AG09319 (cell line): ENCODE measurements at regions not wholly inside any gene's neighbourhood (a gene's known extent, or its start where the extent isn't known, plus 50 kb on each side); places are given as distances from the start of the nearest gene placed in this dataset.
A peak's percentile ranks its signal among the peaks of the same experiment; 100 is the strongest.

Experiments used
- DNase-seq: peaks from one replicate; pipeline ENCODE4 v3.0.0-alpha.2; 2010; ENCODE audit warnings: low read depth; ENCODE audit errors: extremely low read depth
- TF ChIP-seq, protein P1 (sequence below): IDR thresholded peaks from 2 replicates; pipeline ENCODE4 v1.5.1; 2011; ENCODE audit warnings: low read depth, mild to moderate bottlenecking, inconsistent platforms, low read length, moderate library complexity

DNA sequence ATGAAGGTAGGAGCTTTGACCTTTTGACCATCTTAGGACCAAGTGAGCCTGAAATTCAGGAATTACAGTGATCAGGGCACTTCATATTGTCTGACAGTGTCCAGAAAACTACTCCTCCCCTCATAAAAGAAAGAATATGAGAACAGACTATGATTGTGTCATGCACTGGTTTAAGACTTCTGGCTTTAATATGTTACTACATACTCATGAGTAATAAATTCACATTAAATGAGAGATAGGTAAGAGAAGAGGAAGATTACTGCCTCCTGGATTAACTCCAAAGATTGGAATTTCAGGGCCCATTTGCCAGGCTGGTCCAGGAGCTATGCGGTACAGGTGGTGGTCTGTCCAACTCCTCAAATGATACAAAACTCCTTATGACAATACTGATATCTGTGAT lies 213.5 kb upstream of the ADRA1B start:
- TF ChIP-seq, protein P1, sequence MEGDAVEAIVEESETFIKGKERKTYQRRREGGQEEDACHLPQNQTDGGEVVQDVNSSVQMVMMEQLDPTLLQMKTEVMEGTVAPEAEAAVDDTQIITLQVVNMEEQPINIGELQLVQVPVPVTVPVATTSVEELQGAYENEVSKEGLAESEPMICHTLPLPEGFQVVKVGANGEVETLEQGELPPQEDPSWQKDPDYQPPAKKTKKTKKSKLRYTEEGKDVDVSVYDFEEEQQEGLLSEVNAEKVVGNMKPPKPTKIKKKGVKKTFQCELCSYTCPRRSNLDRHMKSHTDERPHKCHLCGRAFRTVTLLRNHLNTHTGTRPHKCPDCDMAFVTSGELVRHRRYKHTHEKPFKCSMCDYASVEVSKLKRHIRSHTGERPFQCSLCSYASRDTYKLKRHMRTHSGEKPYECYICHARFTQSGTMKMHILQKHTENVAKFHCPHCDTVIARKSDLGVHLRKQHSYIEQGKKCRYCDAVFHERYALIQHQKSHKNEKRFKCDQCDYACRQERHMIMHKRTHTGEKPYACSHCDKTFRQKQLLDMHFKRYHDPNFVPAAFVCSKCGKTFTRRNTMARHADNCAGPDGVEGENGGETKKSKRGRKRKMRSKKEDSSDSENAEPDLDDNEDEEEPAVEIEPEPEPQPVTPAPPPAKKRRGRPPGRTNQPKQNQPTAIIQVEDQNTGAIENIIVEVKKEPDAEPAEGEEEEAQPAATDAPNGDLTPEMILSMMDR: no peak

GRCh38 chr5:159704160-159704559 lies 212.1 kb upstream of the ADRA1B start:
- TF ChIP-seq, protein P1: no peak
- no peak for DNase-seq

More for the DNA sequence above, 213.5 kb upstream of the ADRA1B start:
- no peak for DNase-seq

- no peak for DNase-seq
- TF ChIP-seq, protein P1: no peak
Observed at GRCh38 chr5:159705948-159706347, 210.3 kb upstream of the ADRA1B start.

DNA sequence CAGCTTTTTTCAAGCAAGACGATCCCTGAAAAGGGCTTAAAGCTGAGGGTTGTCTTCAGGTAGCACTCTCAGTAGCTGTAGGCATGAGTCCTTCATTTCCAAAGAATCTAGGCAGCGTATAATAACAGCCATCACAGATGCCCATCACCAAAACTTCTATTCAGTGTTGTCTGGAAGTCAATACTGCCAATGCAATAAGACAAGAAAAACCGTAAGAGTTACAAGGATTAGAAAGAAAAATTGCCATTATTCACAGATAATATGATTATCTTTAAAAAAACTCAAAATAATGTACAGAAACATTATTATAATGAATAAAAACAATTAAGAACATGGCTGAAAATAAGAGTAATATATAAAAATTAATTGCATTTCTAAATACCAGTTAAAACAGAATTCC lies 208.2 kb upstream of the ADRA1B start:
- no peak for DNase-seq
- TF ChIP-seq, protein P1: no peak

DNA sequence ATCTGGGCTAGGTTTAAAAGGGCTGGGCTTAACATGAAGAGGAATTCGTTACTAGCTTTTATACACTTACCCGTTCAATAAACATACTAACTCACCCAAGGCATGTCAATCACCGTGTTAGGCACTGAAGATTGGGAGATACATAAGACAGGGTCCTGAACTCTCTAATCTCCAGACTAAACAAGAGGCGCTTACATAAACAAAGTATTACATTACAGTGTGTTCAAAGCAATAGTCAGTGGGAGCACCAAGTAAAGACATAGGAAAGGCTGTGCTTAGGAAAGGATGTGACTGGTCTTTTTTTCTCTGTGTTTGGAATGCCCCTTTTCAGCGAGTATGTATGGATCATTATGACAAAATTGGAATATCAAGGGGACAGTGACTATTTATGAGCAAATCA lies 203.6 kb upstream of the ADRA1B start:
- peak; percentile 4 for DNase-seq

DNA sequence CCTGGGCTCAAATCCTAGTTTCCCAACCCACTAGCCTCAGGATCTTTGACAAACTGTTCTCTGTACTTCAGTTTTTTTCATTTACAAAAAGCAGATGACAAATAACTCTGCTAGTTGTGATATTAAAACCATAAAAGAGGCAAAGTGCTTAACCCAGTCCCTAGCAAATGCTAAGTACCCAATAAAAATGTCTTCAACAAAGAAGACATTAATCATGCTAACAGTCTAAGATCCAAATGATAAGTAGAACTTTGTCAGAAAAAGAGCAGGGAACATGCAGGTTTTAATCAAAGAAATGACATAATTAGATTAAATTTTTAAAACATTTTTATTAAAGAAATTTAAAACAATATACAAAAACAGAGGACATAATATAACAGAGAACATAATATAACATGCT lies 203.0 kb upstream of the ADRA1B start:
- TF ChIP-seq, protein P1: no peak
- no peak for DNase-seq

More for the DNA sequence above, 203.6 kb upstream of the ADRA1B start:
- TF ChIP-seq, protein P1: no peak

DNA sequence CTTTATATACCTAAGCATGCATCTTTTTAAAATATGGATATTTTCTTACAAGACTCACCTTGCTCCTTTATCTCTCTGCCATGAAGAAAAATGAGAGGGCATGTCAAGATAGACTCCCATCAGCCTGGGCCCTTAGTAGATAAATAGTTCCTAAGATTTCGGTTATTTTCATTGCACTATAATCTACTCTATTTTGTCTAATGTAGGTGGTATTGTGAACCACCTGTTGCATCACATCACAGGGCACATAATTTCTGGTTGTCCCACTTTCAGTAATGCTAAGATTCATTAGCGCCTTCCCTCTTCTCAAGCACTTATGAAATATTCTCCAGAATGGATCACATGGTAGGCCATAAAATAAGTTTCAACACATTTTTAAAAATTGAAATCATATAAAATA lies 202.5 kb upstream of the ADRA1B start:
- DNase-seq: no peak
- TF ChIP-seq, protein P1: no peak
